H1 (cell line): ENCODE measurements at regions not wholly inside any gene's neighbourhood (a gene's known extent, or its start where the extent isn't known, plus 50 kb on each side); places are given as distances from the start of the nearest gene placed in this dataset.

ENCODE experiments used
- CTCF ChIA-PET: fragments of 300-600 bp; sonication (Branson Sonifier 250); formaldehyde crosslinking; loops from one replicate; lab custom pipeline; 2021; ENCODE audit not compliant: partially characterized antibody; lab: Charles Lee
- POLR2A ChIA-PET: fragments of 300-600 bp; sonication (Branson Sonifier 250); formaldehyde crosslinking; loops from one replicate; lab custom pipeline; 2021; ENCODE audit warnings: inconsistent platforms; ENCODE audit not compliant: partially characterized antibody; lab: Charles Lee
- DNase-seq, 2 experiments: peaks; one replicate each; pipeline versions ENCODE4 v3.0.0 to v3.0.0-alpha.2; 2010 to 2022; ENCODE audit warnings: low spot score in 2 of 2, low read depth in 1 of 2, mixed read lengths in 1 of 2
- FAIRE-seq: peaks from 2 replicates; lab custom pipeline; 2011; peaks lifted over from hg19 to GRCh38; lab: Jason Lieb, UNC
- H2AFZ ChIP-seq: 2 replicates; pipeline ENCODE4 v1.8.1; 2012; ENCODE audit warnings: low read length, inconsistent platforms
- H2AK5ac ChIP-seq: 2 replicates; pipeline ENCODE4 v1.6.1; 2013; ENCODE audit warnings: low read depth, low read length
- H2BK120ac ChIP-seq: replicated peaks from 2 replicates; pipeline ENCODE3; 2013; ENCODE audit warnings: low read depth, low read length, inconsistent platforms
- H2BK12ac ChIP-seq: 2 replicates; pipeline ENCODE4 v1.6.1; 2013; ENCODE audit warnings: low read depth, low read length
- H2BK15ac ChIP-seq: 2 replicates; pipeline ENCODE4 v1.6.1; 2013; ENCODE audit warnings: low read length
- H2BK20ac ChIP-seq: 2 replicates; pipeline ENCODE4 v1.6.1; 2013; ENCODE audit warnings: low read length
- H2BK5ac ChIP-seq: 2 replicates; pipeline ENCODE4 v1.6.1; 2013; ENCODE audit warnings: low read depth, low read length
- H3K14ac ChIP-seq: 2 replicates; pipeline ENCODE4 v1.6.1; 2013; ENCODE audit warnings: inconsistent platforms; ENCODE audit not compliant: insufficient read length
- H3K18ac ChIP-seq: 2 replicates; pipeline ENCODE4 v1.6.1; 2013; ENCODE audit warnings: low read length; ENCODE audit errors: extremely low read depth
- H3K23ac ChIP-seq: 2 replicates; pipeline ENCODE4 v1.6.1; 2013; ENCODE audit warnings: inconsistent platforms; ENCODE audit not compliant: insufficient read length
- H3K23me2 ChIP-seq: 2 replicates; pipeline ENCODE4 v1.6.1; 2013; ENCODE audit warnings: low read depth, low read length
- H3K27ac ChIP-seq: 2 replicates; pipeline ENCODE4 v1.6.1; 2011; ENCODE audit warnings: low read depth, low read length, inconsistent platforms
- H3K27me3 ChIP-seq, 4 experiments: replicated peaks in 1 of 4; 1 replicate in 1 of 4; 2 replicates in 3 of 4; pipeline versions ENCODE4 v1.6.1 to v1.8.1; 2011 to 2013; ENCODE audit warnings: low read length in 3 of 4, mild to moderate bottlenecking in 3 of 4, inconsistent platforms in 2 of 4, mixed read lengths in 2 of 4, moderate library complexity in 1 of 4; ENCODE audit not compliant: control insufficient read depth in 3 of 4, insufficient read depth in 3 of 4; ENCODE audit errors: extremely low read depth in 1 of 4
- H3K36me3 ChIP-seq, 4 experiments: 2 replicates each; pipeline versions ENCODE4 v1.6.1 to v1.8.1; 2011 to 2013; ENCODE audit warnings: mild to moderate bottlenecking in 4 of 4, low read length in 3 of 4, moderate library complexity in 2 of 4, control low read depth in 1 of 4, inconsistent platforms in 1 of 4; ENCODE audit not compliant: insufficient read depth in 4 of 4, control insufficient read depth in 2 of 4
- H3K4ac ChIP-seq: replicated peaks from 2 replicates; pipeline ENCODE3; 2013; ENCODE audit warnings: low read length, low read depth, mixed read lengths, inconsistent platforms; ENCODE audit not compliant: insufficient read length
- H3K4me1 ChIP-seq, 4 experiments: replicated peaks in 1 of 4; 1 replicate in 1 of 4; 2 replicates in 3 of 4; pipeline versions ENCODE4 v1.6.1 to v1.8.1; 2011 to 2013; ENCODE audit warnings: low read length in 3 of 4, inconsistent platforms in 2 of 4, mixed read lengths in 1 of 4; ENCODE audit not compliant: insufficient read depth in 4 of 4, control insufficient read depth in 3 of 4
- H3K4me2 ChIP-seq, 2 experiments: 2 replicates each; pipeline versions ENCODE4 v1.6.1 to v1.8.1; 2011 to 2013; ENCODE audit warnings: low read depth in 2 of 2, low read length in 2 of 2, control low read depth in 1 of 2, inconsistent platforms in 1 of 2, mild to moderate bottlenecking in 1 of 2; ENCODE audit not compliant: insufficient read depth in 1 of 2
- H3K4me3 ChIP-seq, 4 experiments: fragments of 200-600, 300-600 bp in 1 of 4; sonication (generic), shearing (Covaris generic), sonication (Bioruptor Twin) in 1 of 4; 2 replicates each; pipeline versions ENCODE4 v1.5.1 to v1.8.1; 2011 to 2016; ENCODE audit warnings: low read length in 4 of 4, low read depth in 3 of 4, control low read depth in 2 of 4, inconsistent platforms in 2 of 4, mild to moderate bottlenecking in 2 of 4, mixed read lengths in 1 of 4, moderate library complexity in 1 of 4; ENCODE audit not compliant: insufficient read depth in 2 of 4; ENCODE audit errors: extremely low read depth in 1 of 4
- H3K56ac ChIP-seq: replicated peaks from 2 replicates; pipeline ENCODE3; 2013; ENCODE audit warnings: low read depth, mild to moderate bottlenecking, mixed read lengths, low read length, inconsistent platforms; ENCODE audit not compliant: insufficient read length
- H3K79me1 ChIP-seq: 2 replicates; pipeline ENCODE4 v1.6.1; 2013; ENCODE audit warnings: low read depth, low read length, control low read depth
- H3K79me2 ChIP-seq, 2 experiments: 2 replicates each; pipeline versions ENCODE4 v1.6.1 to v1.8.1; 2012 to 2013; ENCODE audit warnings: low read length in 2 of 2, mild to moderate bottlenecking in 2 of 2, inconsistent platforms in 1 of 2; ENCODE audit not compliant: insufficient read depth in 2 of 2, control insufficient read depth in 1 of 2
- H3K9ac ChIP-seq, 4 experiments: replicated peaks in 1 of 4; 1 replicate in 1 of 4; 2 replicates in 3 of 4; pipeline versions ENCODE4 v1.6.1 to v1.8.1; 2011 to 2013; ENCODE audit warnings: low read depth in 3 of 4, low read length in 3 of 4, control low read depth in 2 of 4, mild to moderate bottlenecking in 2 of 4, moderate library complexity in 2 of 4, inconsistent platforms in 1 of 4; ENCODE audit errors: extremely low read depth in 1 of 4
- H3K9me3 ChIP-seq, 2 experiments: 2 replicates each; pipeline versions ENCODE4 v1.6.1 to v1.8.1; 2012 to 2013; ENCODE audit warnings: mild to moderate bottlenecking in 2 of 2, moderate library complexity in 2 of 2, control low read depth in 1 of 2, inconsistent platforms in 1 of 2, low read depth in 1 of 2, low read length in 1 of 2, mixed read lengths in 1 of 2; ENCODE audit not compliant: insufficient read depth in 2 of 2
- H4K20me1 ChIP-seq, 2 experiments: replicated peaks in 1 of 2; 2 replicates each; pipeline versions ENCODE3 to v1.8.1; 2011 to 2013; ENCODE audit warnings: inconsistent platforms in 2 of 2, low read length in 2 of 2, mild to moderate bottlenecking in 1 of 2; ENCODE audit not compliant: insufficient read depth in 2 of 2, control insufficient read depth in 1 of 2
- H4K5ac ChIP-seq: 2 replicates; pipeline ENCODE4 v1.6.1; 2013; ENCODE audit warnings: low read length, low read depth, mixed read lengths, inconsistent platforms; ENCODE audit not compliant: insufficient read length
- H4K8ac ChIP-seq: 2 replicates; pipeline ENCODE4 v1.8.0; 2013; ENCODE audit warnings: mild to moderate bottlenecking, moderate library complexity, low read length, inconsistent platforms; ENCODE audit not compliant: insufficient read depth; ENCODE audit errors: extremely low read depth
- H4K91ac ChIP-seq: replicated peaks from 2 replicates; pipeline ENCODE3; 2013; ENCODE audit warnings: low read length, mixed read lengths, inconsistent platforms; ENCODE audit not compliant: insufficient read length
- CBX8 ChIP-seq: fragments of 300-800, 300-1000 bp; sonication (generic); IDR thresholded peaks from 2 replicates; pipeline ENCODE4 v1.7.1; 2016; ENCODE audit warnings: low read depth, low read length, borderline replicate concordance
- CREB1 ChIP-seq: IDR thresholded peaks from 2 replicates; pipeline ENCODE4 v1.6.1; 2012; ENCODE audit warnings: inconsistent platforms
- KDM4A ChIP-seq: IDR thresholded peaks from one replicate; pipeline ENCODE4 v1.7.1; 2012; ENCODE audit warnings: low read depth, mild to moderate bottlenecking, moderate library complexity, low read length, inconsistent platforms; ENCODE audit not compliant: severe bottlenecking
- POU5F1 ChIP-seq: IDR thresholded peaks from 2 replicates; pipeline ENCODE4 v1.6.1; 2011; ENCODE audit warnings: low read depth, mild to moderate bottlenecking, low read length, moderate library complexity
- RBBP5 ChIP-seq: IDR thresholded peaks from 2 replicates; pipeline ENCODE4 v1.7.1; 2012; ENCODE audit warnings: low read depth, mild to moderate bottlenecking, inconsistent platforms, low read length, moderate library complexity, borderline replicate concordance
- WGBS, 2 experiments: shearing (Covaris generic) in 1 of 2; methylation state at CpG; one replicate each; pipeline versions ENCODE4 v1.1.6 to v1.1.7; 2013 to 2015; ENCODE audit warnings: low lambda C conversion rate in 2 of 2, mixed read lengths in 2 of 2, inconsistent platforms in 1 of 2, low coverage in 1 of 2, missing lambda C conversion rate in 1 of 2; ENCODE audit not compliant: insufficient replicate concordance in 2 of 2, insufficient coverage in 1 of 2, insufficient read length in 1 of 2; ENCODE audit errors: extremely low coverage in 1 of 2, missing lambda C conversion rate in 1 of 2; 5-methylcytosine and 5-hydroxymethylcytosine counted together

- no peaks in the 10 kb centered on the region for H3K36me3 ChIP-seq
- no peaks in the 10 kb centered on the region for H3K4me1 ChIP-seq
- H2AK5ac ChIP-seq = no peak overlapping the region
- H3K23me2 ChIP-seq = no peaks in the 10 kb centered on the region
- CTCF ChIA-PET = interaction anchor here (0.7 to 1.1 kb wide), 5 partner anchors 8 to 873 kb away, joined by 3 read pairs; no protein-coding TSS in a partner anchor
- H4K91ac ChIP-seq = no peak overlapping the region
- H4K5ac ChIP-seq = no peak overlapping the region
- H4K20me1 ChIP-seq = no peaks in the 10 kb centered on the region
- no peak overlapping the region for H4K8ac ChIP-seq
- no peak overlapping the region for H2AFZ ChIP-seq
- no peaks in the 10 kb centered on the region for H3K27me3 ChIP-seq
- H3K4me2 ChIP-seq = no peak overlapping the region
- no peak overlapping the region for H3K23ac ChIP-seq
- no peak for DNase-seq
- 98% methylated on average over 5 of the region's 6 CpGs; no CpG with 5 or more reads in 1 of the 2 experiments for WGBS, 2 experiments
- H2BK15ac ChIP-seq = no peak overlapping the region
- no peak overlapping the region for H3K14ac ChIP-seq
- no peaks in the 10 kb centered on the region for H3K9me3 ChIP-seq
- H3K56ac ChIP-seq = no peak overlapping the region
- H3K79me1 ChIP-seq = no peaks in the 10 kb centered on the region
- FAIRE-seq = no peak
- POLR2A ChIA-PET = no interaction called here
- no peak overlapping the region for H2BK120ac ChIP-seq
- H2BK12ac ChIP-seq = no peak overlapping the region
- H3K18ac ChIP-seq = no peak overlapping the region
- H3K4ac ChIP-seq = peak overlapping the region; percentile 27
- no peak overlapping the region for H2BK5ac ChIP-seq
- H3K4me3 ChIP-seq = no peak overlapping the region
- no peaks in the 10 kb centered on the region for H3K79me2 ChIP-seq
- H2BK20ac ChIP-seq = no peak overlapping the region
- no peak overlapping the region for H3K9ac ChIP-seq
- no peak overlapping the region for H3K27ac ChIP-seq
- no peak for TF ChIP-seq KDM4A
- no peak for TF ChIP-seq RBBP5
- TF ChIP-seq CREB1 = no peak
- no peak for TF ChIP-seq CBX8
- no peak for TF ChIP-seq POU5F1
Observed at GRCh38 chr15:98213346-98213979, 253.0 kb downstream of the ARRDC4 start.
